Neural progenitor cell (in vitro differentiated cells): ENCODE measurements at regions not wholly inside any gene's neighbourhood (a gene's known extent, or its start where the extent isn't known, plus 50 kb on each side); places are given as distances from the start of the nearest gene placed in this dataset.

Experiments used
- DNase-seq: peaks from one replicate; pipeline ENCODE4 v3.0.0-alpha.2; 2016; ENCODE audit warnings: low spot score
- H2AFZ ChIP-seq: fragments of 200-600 bp; sonication (generic); replicated peaks from 2 replicates; pipeline ENCODE4 v1.6.1; 2016; ENCODE audit warnings: antibody characterized with exemption
- H3F3A ChIP-seq: fragments of 200-600 bp; sonication (generic); 2 replicates; pipeline ENCODE4 v1.6.1; 2016; ENCODE audit warnings: antibody characterized with exemption, low read depth
- H3K27ac ChIP-seq: fragments of 200-600 bp; sonication (generic); 2 replicates; pipeline ENCODE4 v1.5.1; 2016; ENCODE audit warnings: mild to moderate bottlenecking
- H3K27me3 ChIP-seq: fragments of 200-600 bp; sonication (generic); 2 replicates; pipeline ENCODE4 v1.6.1; 2016; ENCODE audit warnings: mild to moderate bottlenecking, moderate library complexity
- H3K36me3 ChIP-seq: fragments of 200-600 bp; sonication (generic); 2 replicates; pipeline ENCODE4 v1.5.1; 2016
- H3K4me1 ChIP-seq: fragments of 200-600 bp; sonication (generic); 2 replicates; pipeline ENCODE4 v1.6.1; 2016; ENCODE audit warnings: mixed run types
- H3K4me2 ChIP-seq: fragments of 200-600 bp; sonication (generic); 2 replicates; pipeline ENCODE4 v1.6.1; 2016
- H3K4me3 ChIP-seq: fragments of 200-600 bp; sonication (generic); 2 replicates; pipeline ENCODE4 v1.5.1; 2016
- H3K79me2 ChIP-seq: fragments of 200-600 bp; sonication (generic); 2 replicates; pipeline ENCODE4 v1.6.1; 2016; ENCODE audit warnings: low read depth
- H3K9ac ChIP-seq: fragments of 200-600 bp; sonication (generic); 2 replicates; pipeline ENCODE4 v1.6.1; 2016
- H3K9me3 ChIP-seq: fragments of 200-600 bp; sonication (generic); 2 replicates; pipeline ENCODE4 v1.5.1; 2016; ENCODE audit warnings: low read depth
- H4K20me1 ChIP-seq: fragments of 200-600 bp; sonication (generic); 2 replicates; pipeline ENCODE4 v1.6.1; 2016; ENCODE audit warnings: low read depth
- H3K27ac Mint-ChIP-seq: 3 replicates; pipeline ENCODE4 v1.8.0; 2021; ENCODE audit warnings: mixed read lengths
- H3K27me3 Mint-ChIP-seq: 2 replicates; pipeline ENCODE4 v1.8.0; 2022; ENCODE audit warnings: low read depth, mild to moderate bottlenecking, inconsistent platforms, moderate library complexity, mixed read lengths; ENCODE audit not compliant: insufficient read depth
- H3K36me3 Mint-ChIP-seq: 3 replicates; pipeline ENCODE4 v1.8.0; 2021; ENCODE audit warnings: mixed read lengths
- H3K4me1 Mint-ChIP-seq: 3 replicates; pipeline ENCODE4 v1.8.0; 2021; ENCODE audit warnings: mixed read lengths
- H3K4me3 Mint-ChIP-seq: 3 replicates; pipeline ENCODE4 v1.8.0; 2021; ENCODE audit warnings: mild to moderate bottlenecking, moderate library complexity, mixed read lengths
- H3K9me3 Mint-ChIP-seq: 3 replicates; pipeline ENCODE4 v1.8.0; 2020; ENCODE audit warnings: mixed read lengths
- CTCF ChIP-seq: fragments of 200-600 bp; sonication (generic); IDR thresholded peaks from 2 replicates; pipeline ENCODE4 v1.5.1; 2017; ENCODE audit warnings: antibody characterized with exemption, mild to moderate bottlenecking
- EZH2 ChIP-seq: fragments of 200-600 bp; sonication (generic); IDR thresholded peaks from 2 replicates; pipeline ENCODE4 v1.6.1; 2017; ENCODE audit warnings: antibody characterized with exemption, mild to moderate bottlenecking, moderate library complexity
- EZH2phosphoT487 ChIP-seq: fragments of 200-600 bp; sonication (generic); IDR thresholded peaks from 2 replicates; pipeline ENCODE4 v1.6.1; 2017; ENCODE audit warnings: antibody characterized with exemption

GRCh38 chr7:25870574-25870973 lies 281.4 kb upstream of the NFE2L3 start:
- Histone ChIP-seq H3K27me3 (peaks cover 66% of the 10 kb centered on the region), H3K9me3 (no peaks in the 10 kb centered on the region), H3K4me1 (no peaks in the 10 kb centered on the region), H3F3A (no peaks in the 10 kb centered on the region), H3K4me2 (no peak overlapping the region), H3K36me3 (no peaks in the 10 kb centered on the region), H3K4me3 (no peak overlapping the region), H3K27ac (no peak overlapping the region), H3K9ac (no peak overlapping the region), H3K79me2 (no peaks in the 10 kb centered on the region), H4K20me1 (no peaks in the 10 kb centered on the region), H2AFZ (no peak overlapping the region)
- Mint-ChIP-seq H3K36me3 (no peaks in the 10 kb centered on the region), H3K27ac (no peak overlapping the region), H3K4me1 (no peaks in the 10 kb centered on the region), H3K4me3 (no peak overlapping the region), H3K27me3 (peaks cover 53% of the 10 kb centered on the region), H3K9me3 (no peaks in the 10 kb centered on the region)
- no peak for DNase-seq
- no peak for TF ChIP-seq EZH2
- TF ChIP-seq EZH2phosphoT487 = no peak
- TF ChIP-seq CTCF = no peak

GRCh38 chr7:25876092-25876491 lies 275.9 kb upstream of the NFE2L3 start:
- Histone ChIP-seq H3K79me2 (no peaks in the 10 kb centered on the region), H3K4me3 (no peak overlapping the region), H3K27ac (no peak overlapping the region), H3K36me3 (no peaks in the 10 kb centered on the region), H2AFZ (no peak overlapping the region), H4K20me1 (no peaks in the 10 kb centered on the region), H3K9me3 (no peaks in the 10 kb centered on the region), H3K27me3 (peaks cover 16% of the 10 kb centered on the region), H3K9ac (no peak overlapping the region), H3K4me2 (no peak overlapping the region), H3F3A (no peaks in the 10 kb centered on the region), H3K4me1 (no peaks in the 10 kb centered on the region)
- Mint-ChIP-seq H3K9me3 (no peaks in the 10 kb centered on the region), H3K4me1 (no peaks in the 10 kb centered on the region), H3K36me3 (no peaks in the 10 kb centered on the region), H3K27me3 (peaks cover 15% of the 10 kb centered on the region), H3K4me3 (no peak overlapping the region), H3K27ac (no peak overlapping the region)
- no peak for TF ChIP-seq EZH2
- no peak for TF ChIP-seq CTCF
- TF ChIP-seq EZH2phosphoT487 = no peak
- DNase-seq = no peak

- no peak overlapping the region for H3K27ac Mint-ChIP-seq
- Histone ChIP-seq H3K4me1 (no peaks in the 10 kb centered on the region), H3K9me3 (no peaks in the 10 kb centered on the region), H3K27me3 (peaks cover 8% of the 10 kb centered on the region), H3K4me3 (no peak overlapping the region), H3F3A (no peaks in the 10 kb centered on the region), H3K27ac (no peak overlapping the region), H4K20me1 (no peaks in the 10 kb centered on the region), H3K4me2 (no peak overlapping the region), H2AFZ (no peak overlapping the region), H3K9ac (no peak overlapping the region), H3K79me2 (no peaks in the 10 kb centered on the region), H3K36me3 (no peaks in the 10 kb centered on the region)
- no peaks in the 10 kb centered on the region for H3K36me3 Mint-ChIP-seq
- no peak for DNase-seq
- H3K4me1 Mint-ChIP-seq = no peaks in the 10 kb centered on the region
- peaks cover 4% of the 10 kb centered on the region for H3K27me3 Mint-ChIP-seq
- TF ChIP-seq CTCF = no peak
- TF ChIP-seq EZH2 = no peak
- no peak for TF ChIP-seq EZH2phosphoT487
- H3K4me3 Mint-ChIP-seq = no peak overlapping the region
- no peaks in the 10 kb centered on the region for H3K9me3 Mint-ChIP-seq
These were observed 273.9 kb upstream of the NFE2L3 start for GRCh38 chr7:25877802-25878789.
